ENCODE measurements at regions not wholly inside any gene's neighbourhood (a gene's known extent, or its start where the extent isn't known, plus 50 kb on each side); places are given as distances from the start of the nearest gene placed in this dataset.

GRCh38 chr1:166544561-166544960 lies 294.7 kb upstream of the POGK start:
- no peak for DNase-seq
- Histone ChIP-seq H3K36me3 (no peaks in the 10 kb centered on the region), H3K4me1 (no peaks in the 10 kb centered on the region), H3K27ac (no peak overlapping the region), H3K4me3 (no peak overlapping the region), H3K9me3 (no peaks in the 10 kb centered on the region), H3K27me3 (no peaks in the 10 kb centered on the region)
- in situ Hi-C loops (cut with MboI; ENCODE audit: low sequenced_read_pairs in 4 of 4) (no loop called here), intact Hi-C loops (cut with DNase I; ENCODE audit: low total_unique reads) (no loop called here)
- no peak for ATAC-seq
- TF ChIP-seq POLR2A (IDR thresholded peaks at IDR 0.05), result no peak
- no peak for TF ChIP-seq CTCF (IDR thresholded peaks at IDR 0.05 in 4 of 5, conservative IDR thresholded peaks at IDR 0.05 in 1 of 5)

- ATAC-seq (no peak), DNase-seq (no peak)
- no peak overlapping the region for H3K4me3 ChIP-seq
- H3K4me1 ChIP-seq, result no peaks in the 10 kb centered on the region
- no peak for TF ChIP-seq POLR2A (IDR thresholded peaks at IDR 0.05)
- no peak for TF ChIP-seq CTCF (IDR thresholded peaks at IDR 0.05 in 4 of 5, conservative IDR thresholded peaks at IDR 0.05 in 1 of 5)
- no peak overlapping the region for H3K27ac ChIP-seq
- H3K9me3 ChIP-seq, result no peaks in the 10 kb centered on the region
- intact Hi-C loops (cut with DNase I; ENCODE audit: low total_unique reads) (no loop called here), in situ Hi-C loops (cut with MboI; ENCODE audit: low sequenced_read_pairs in 4 of 4) (no loop called here)
- H3K27me3 ChIP-seq, result no peaks in the 10 kb centered on the region
- no peaks in the 10 kb centered on the region for H3K36me3 ChIP-seq
Observed at GRCh38 chr1:166552706-166553105, 286.6 kb upstream of the POGK start.

DNA sequence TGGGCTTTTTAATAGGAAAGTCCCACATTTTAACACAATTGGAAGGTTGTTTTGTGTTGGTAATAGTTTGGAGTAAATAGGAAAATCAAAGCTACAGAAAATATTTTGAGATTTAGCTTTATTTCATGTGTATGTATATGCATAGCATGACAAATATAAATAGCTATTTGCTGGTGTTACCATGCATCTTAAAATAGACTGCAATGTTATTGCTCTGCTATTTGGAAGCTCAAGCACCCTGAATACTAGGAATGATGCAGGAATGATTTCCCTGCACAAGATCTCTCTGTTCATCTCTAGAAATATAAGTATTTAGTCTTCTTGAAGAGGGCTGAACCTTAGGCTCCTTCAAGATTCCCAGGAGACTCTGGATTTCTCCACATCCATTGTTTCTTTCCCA lies 268.3 kb upstream of the POGK start:
- no peaks in the 10 kb centered on the region for H3K9me3 ChIP-seq
- no peaks in the 10 kb centered on the region for H3K36me3 ChIP-seq
- in situ Hi-C loops (cut with MboI; ENCODE audit: low sequenced_read_pairs in 4 of 4) (no loop called here), intact Hi-C loops (cut with DNase I; ENCODE audit: low total_unique reads) (no loop called here)
- ATAC-seq, result no peak
- H3K27ac ChIP-seq, result no peak overlapping the region
- no peak overlapping the region for H3K4me3 ChIP-seq
- no peaks in the 10 kb centered on the region for H3K4me1 ChIP-seq
- no peak for DNase-seq
- no peaks in the 10 kb centered on the region for H3K27me3 ChIP-seq
- TF ChIP-seq CTCF (IDR thresholded peaks at IDR 0.05 in 4 of 5, conservative IDR thresholded peaks at IDR 0.05 in 1 of 5) (no peak), POLR2A (IDR thresholded peaks at IDR 0.05) (no peak)

GRCh38 chr1:166573199-166573598 lies 266.1 kb upstream of the POGK start:
- H3K9me3 ChIP-seq, result no peaks in the 10 kb centered on the region
- in situ Hi-C loops (cut with MboI; ENCODE audit: low sequenced_read_pairs in 4 of 4), result no loop called here
- intact Hi-C loops (cut with DNase I; ENCODE audit: low total_unique reads), result no loop called here

More at GRCh38 chr1:166573199-166573598, 266.1 kb upstream of the POGK start:
- H3K4me1 ChIP-seq, result no peaks in the 10 kb centered on the region
- TF ChIP-seq POLR2A (IDR thresholded peaks at IDR 0.05) (no peak), CTCF (IDR thresholded peaks at IDR 0.05 in 4 of 5, conservative IDR thresholded peaks at IDR 0.05 in 1 of 5) (no peak)
- no peak overlapping the region for H3K27ac ChIP-seq
- no peak for ATAC-seq
- H3K27me3 ChIP-seq, result no peaks in the 10 kb centered on the region
- H3K36me3 ChIP-seq, result no peaks in the 10 kb centered on the region
- H3K4me3 ChIP-seq, result no peak overlapping the region
- no peak for DNase-seq

All from gastrocnemius medialis (tissue), 4 donors.